ENCODE measurements at regions not wholly inside any gene's neighbourhood (a gene's known extent, or its start where the extent isn't known, plus 50 kb on each side); places are given as distances from the start of the nearest gene placed in this dataset.

DNA sequence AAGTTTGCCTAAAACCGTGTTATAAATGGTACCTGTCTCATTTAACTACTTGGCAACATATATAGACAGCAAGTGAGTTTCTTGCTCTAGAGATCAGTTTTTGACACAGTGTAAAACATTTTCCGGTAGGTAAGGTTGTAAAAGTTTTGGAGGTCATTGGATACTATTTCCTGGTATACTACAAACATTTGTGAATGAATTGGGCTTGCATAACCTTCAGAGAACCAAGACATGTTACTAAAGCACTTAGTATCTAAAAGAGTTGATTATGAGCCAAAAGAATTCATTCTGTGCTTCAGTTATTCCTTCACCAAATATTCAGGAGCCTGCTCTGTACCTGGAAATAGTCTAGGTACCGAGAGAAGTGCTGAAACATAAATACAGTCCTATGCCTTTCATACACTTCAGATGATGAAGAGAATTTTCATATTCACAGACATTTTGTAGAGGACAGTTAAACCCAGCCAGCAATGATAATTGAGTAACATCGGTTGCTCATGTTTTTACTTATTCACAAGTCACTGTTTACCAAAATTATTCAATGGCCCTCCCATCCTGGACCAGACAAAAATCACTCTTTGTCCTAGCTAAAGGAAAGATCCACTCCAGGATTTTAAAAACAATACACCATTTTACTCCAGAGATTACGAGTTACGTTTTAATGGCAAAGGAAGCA, 319.4 kb upstream of the RBMS1 start:
- no peak for TF ChIP-seq CEBPB (IDR thresholded peaks at IDR 0.05)
- no peak for TF ChIP-seq EGR1 (IDR thresholded peaks at IDR 0.05)
- TF ChIP-seq TAF1 (IDR thresholded peaks at IDR 0.05; ENCODE audit: low read depth), result no peak
- no peak for TF ChIP-seq YY1 (IDR thresholded peaks at IDR 0.05; ENCODE audit: low read depth)
- TF ChIP-seq, protein P1, sequence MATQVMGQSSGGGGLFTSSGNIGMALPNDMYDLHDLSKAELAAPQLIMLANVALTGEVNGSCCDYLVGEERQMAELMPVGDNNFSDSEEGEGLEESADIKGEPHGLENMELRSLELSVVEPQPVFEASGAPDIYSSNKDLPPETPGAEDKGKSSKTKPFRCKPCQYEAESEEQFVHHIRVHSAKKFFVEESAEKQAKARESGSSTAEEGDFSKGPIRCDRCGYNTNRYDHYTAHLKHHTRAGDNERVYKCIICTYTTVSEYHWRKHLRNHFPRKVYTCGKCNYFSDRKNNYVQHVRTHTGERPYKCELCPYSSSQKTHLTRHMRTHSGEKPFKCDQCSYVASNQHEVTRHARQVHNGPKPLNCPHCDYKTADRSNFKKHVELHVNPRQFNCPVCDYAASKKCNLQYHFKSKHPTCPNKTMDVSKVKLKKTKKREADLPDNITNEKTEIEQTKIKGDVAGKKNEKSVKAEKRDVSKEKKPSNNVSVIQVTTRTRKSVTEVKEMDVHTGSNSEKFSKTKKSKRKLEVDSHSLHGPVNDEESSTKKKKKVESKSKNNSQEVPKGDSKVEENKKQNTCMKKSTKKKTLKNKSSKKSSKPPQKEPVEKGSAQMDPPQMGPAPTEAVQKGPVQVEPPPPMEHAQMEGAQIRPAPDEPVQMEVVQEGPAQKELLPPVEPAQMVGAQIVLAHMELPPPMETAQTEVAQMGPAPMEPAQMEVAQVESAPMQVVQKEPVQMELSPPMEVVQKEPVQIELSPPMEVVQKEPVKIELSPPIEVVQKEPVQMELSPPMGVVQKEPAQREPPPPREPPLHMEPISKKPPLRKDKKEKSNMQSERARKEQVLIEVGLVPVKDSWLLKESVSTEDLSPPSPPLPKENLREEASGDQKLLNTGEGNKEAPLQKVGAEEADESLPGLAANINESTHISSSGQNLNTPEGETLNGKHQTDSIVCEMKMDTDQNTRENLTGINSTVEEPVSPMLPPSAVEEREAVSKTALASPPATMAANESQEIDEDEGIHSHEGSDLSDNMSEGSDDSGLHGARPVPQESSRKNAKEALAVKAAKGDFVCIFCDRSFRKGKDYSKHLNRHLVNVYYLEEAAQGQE (IDR thresholded peaks at IDR 0.05; ENCODE audit: low read depth), result no peak
- no peak for TF ChIP-seq CREB1 (IDR thresholded peaks at IDR 0.05; ENCODE audit: low read depth)
- TF ChIP-seq TCF12 (IDR thresholded peaks at IDR 0.05; ENCODE audit: low read depth), result no peak
- TF ChIP-seq EP300 (IDR thresholded peaks at IDR 0.05; ENCODE audit: borderline replicate concordance), result no peak
- TF ChIP-seq FOXM1 (IDR thresholded peaks at IDR 0.05; ENCODE audit: borderline replicate concordance, low read depth), result no peak
- TF ChIP-seq NFIC (IDR thresholded peaks at IDR 0.05), result no peak

DNA sequence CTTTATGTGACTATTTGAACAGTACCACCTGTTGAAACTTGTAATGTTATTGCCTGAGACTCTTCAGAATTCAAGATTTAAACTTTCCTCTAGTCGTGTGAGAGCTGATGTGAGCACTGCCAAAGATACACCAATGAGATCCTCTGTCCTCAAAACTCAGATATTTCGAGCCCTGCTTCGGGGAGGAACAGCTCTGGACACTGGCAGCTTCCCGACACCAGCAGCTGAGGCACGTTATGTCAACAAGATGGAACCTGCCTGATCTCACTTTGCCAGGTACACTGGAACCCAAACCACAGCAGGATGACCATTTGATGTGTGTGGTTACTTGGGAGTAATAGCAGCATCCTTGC, 319.9 kb upstream of the RBMS1 start:
- TF ChIP-seq, protein P1 (IDR thresholded peaks at IDR 0.05; ENCODE audit: low read depth), result no peak
- TF ChIP-seq YY1 (IDR thresholded peaks at IDR 0.05; ENCODE audit: low read depth) (no peak), EP300 (IDR thresholded peaks at IDR 0.05; ENCODE audit: borderline replicate concordance) (no peak), TCF12 (IDR thresholded peaks at IDR 0.05; ENCODE audit: low read depth) (no peak), TEAD4 (IDR thresholded peaks at IDR 0.05) (no peak)

DNA sequence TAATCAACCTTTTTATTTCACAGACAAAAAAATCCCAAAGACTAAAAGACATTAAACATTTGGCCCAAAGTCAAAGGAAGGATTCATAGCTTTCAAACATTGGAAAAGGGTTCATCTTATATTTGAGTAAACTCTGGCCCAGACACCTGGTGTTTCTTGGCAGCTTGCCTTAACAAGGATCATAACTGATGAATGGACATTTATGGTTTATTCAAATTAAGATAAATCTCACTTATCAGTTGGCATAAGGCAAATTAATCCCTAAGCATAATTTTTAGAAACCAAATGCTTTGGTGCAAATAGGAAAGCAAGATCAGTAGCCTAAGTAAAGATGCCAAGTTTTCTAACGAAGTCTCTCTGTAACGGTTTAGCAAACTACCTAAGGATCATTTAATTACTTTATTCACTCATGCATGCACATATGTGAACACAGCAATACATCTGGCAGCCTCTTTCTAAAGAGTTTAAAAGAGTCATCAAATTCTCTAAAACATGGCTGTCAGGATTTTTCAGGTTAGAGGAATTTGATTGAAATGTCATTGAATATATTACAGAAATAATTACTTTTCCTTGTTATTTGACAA, 323.4 kb upstream of the RBMS1 start:
- TF ChIP-seq, protein P1 (IDR thresholded peaks at IDR 0.05; ENCODE audit: low read depth), result no peak
- TF ChIP-seq FOXM1 (IDR thresholded peaks at IDR 0.05; ENCODE audit: borderline replicate concordance, low read depth), result no peak
- no peak for TF ChIP-seq RAD21 (IDR thresholded peaks at IDR 0.05; ENCODE audit: low read depth)

DNA sequence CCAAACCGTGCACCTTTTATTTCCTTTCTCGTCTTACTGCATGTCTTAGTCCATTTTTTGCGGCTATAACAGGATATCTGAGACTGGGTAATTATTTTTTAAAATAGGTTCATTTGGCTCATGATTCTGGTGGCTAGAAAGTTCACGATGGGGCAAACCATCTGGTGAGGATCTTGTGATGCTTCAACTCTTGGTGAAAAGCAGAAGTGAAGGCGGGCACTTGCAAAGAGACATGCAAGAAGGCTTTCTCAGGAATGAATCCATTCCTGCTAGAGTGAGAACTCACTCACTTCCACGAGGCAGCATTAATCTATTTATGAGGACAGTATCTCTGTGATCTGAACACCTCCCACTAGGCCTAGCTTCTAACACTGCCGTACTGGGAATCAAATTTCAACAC, 327.1 kb upstream of the RBMS1 start:
- TF ChIP-seq TEAD4 (IDR thresholded peaks at IDR 0.05), result no peak
- no peak for TF ChIP-seq TAF1 (IDR thresholded peaks at IDR 0.05; ENCODE audit: low read depth)
- no peak for TF ChIP-seq ZBTB7A (IDR thresholded peaks at IDR 0.05; ENCODE audit: low read depth)
- no peak for TF ChIP-seq YY1 (IDR thresholded peaks at IDR 0.05; ENCODE audit: low read depth)
- TF ChIP-seq CREB1 (IDR thresholded peaks at IDR 0.05; ENCODE audit: low read depth), result no peak
- TF ChIP-seq, protein P2, sequence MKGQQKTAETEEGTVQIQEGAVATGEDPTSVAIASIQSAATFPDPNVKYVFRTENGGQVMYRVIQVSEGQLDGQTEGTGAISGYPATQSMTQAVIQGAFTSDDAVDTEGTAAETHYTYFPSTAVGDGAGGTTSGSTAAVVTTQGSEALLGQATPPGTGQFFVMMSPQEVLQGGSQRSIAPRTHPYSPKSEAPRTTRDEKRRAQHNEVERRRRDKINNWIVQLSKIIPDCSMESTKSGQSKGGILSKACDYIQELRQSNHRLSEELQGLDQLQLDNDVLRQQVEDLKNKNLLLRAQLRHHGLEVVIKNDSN (IDR thresholded peaks at IDR 0.05), result no peak

DNA sequence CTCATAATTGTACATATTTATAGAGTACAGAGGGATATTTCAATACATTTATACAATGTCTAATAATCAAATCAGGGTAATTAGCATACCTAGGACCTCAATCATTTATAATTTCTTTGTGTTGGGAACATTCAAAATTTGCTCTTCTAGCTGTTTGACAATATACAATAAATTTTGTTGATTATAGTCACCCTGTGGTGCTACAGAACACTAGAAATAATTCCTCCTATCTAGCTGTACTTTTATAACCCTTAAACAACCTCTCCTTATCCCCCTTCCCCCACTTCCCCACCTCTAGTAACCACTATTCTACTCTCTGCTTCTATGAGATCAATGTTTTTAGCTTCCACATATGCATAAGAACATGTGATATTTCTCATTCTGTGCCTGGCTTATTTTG, 328.4 kb upstream of the RBMS1 start:
- TF ChIP-seq, protein P1 (IDR thresholded peaks at IDR 0.05; ENCODE audit: low read depth), result no peak
- TF ChIP-seq, protein P3, sequence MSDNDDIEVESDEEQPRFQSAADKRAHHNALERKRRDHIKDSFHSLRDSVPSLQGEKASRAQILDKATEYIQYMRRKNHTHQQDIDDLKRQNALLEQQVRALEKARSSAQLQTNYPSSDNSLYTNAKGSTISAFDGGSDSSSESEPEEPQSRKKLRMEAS (IDR thresholded peaks at IDR 0.05), result no peak
- TF ChIP-seq ZBTB7A (IDR thresholded peaks at IDR 0.05; ENCODE audit: low read depth), result no peak
- TF ChIP-seq RAD21 (IDR thresholded peaks at IDR 0.05; ENCODE audit: low read depth), result no peak
- no peak for TF ChIP-seq EP300 (IDR thresholded peaks at IDR 0.05; ENCODE audit: borderline replicate concordance)
- no peak for TF ChIP-seq EGR1 (IDR thresholded peaks at IDR 0.05)
- TF ChIP-seq CEBPB (IDR thresholded peaks at IDR 0.05), result no peak
- no peak for TF ChIP-seq TEAD4 (IDR thresholded peaks at IDR 0.05)
- TF ChIP-seq CREB1 (IDR thresholded peaks at IDR 0.05; ENCODE audit: low read depth), result no peak
- TF ChIP-seq YY1 (IDR thresholded peaks at IDR 0.05; ENCODE audit: low read depth), result no peak
- TF ChIP-seq NFIC (IDR thresholded peaks at IDR 0.05), result no peak
- TF ChIP-seq, protein P2 (IDR thresholded peaks at IDR 0.05), result no peak

All from Ishikawa (cell line).